ENCODE measurements at regions not wholly inside any gene's neighbourhood (a gene's known extent, or its start where the extent isn't known, plus 50 kb on each side); places are given as distances from the start of the nearest gene placed in this dataset.

- Histone ChIP-seq H3K27ac (ENCODE audit: extremely low read length, insufficient read depth, low read length) (no peak overlapping the region), H3K9me3 (ENCODE audit: low read length) (no peaks in the 10 kb centered on the region), H3K36me3 (replicated peaks in 1 of 2; ENCODE audit: control insufficient read depth in 1 of 2, insufficient read depth in 2 of 2, low read length in 2 of 2) (no peaks in the 10 kb centered on the region), H3K27me3 (ENCODE audit: control insufficient read depth in 1 of 2, insufficient read depth in 2 of 2, low read length in 2 of 2) (peaks cover 0 to 4% of the 10 kb centered on the region in 2 experiments; a peak in 1 of 5 replicates), H3K9ac (ENCODE audit: insufficient read depth, low read depth, low read length) (no peak overlapping the region), H3K4me1 (ENCODE audit: insufficient read depth, low read length) (peaks cover 77% of the 10 kb centered on the region), H2AFZ (ENCODE audit: low read length) (no peak overlapping the region), H3K4me3 (replicated peaks in 1 of 3; ENCODE audit: insufficient read depth in 1 of 3, low read depth in 2 of 3, low read length in 3 of 3) (no peak overlapping the region), H4K20me1 (ENCODE audit: insufficient read depth, low read length) (no peaks in the 10 kb centered on the region), H3K79me2 (ENCODE audit: insufficient read depth, low read length) (no peaks in the 10 kb centered on the region), H3K4me2 (ENCODE audit: low read depth, low read length) (no peak overlapping the region)
- CTCF ChIA-PET (ENCODE audit: low intra/inter-chr PET ratio, low total read pairs): interaction anchor here (0.6 to 1.6 kb wide), 7 partner anchors 50 to 130 kb away, joined by 3 to 14 read pairs (median 5); no protein-coding TSS in a partner anchor
- intact Hi-C loops (cut with micrococcal nuclease; ENCODE audit: unreplicated experiment): loop anchor here (1.0 to 5.0 kb wide), 3 partner anchors 52 to 183 kb away; partner anchors contain the start of gene AFAP1L1
- BruUV-seq (replicated peaks): no TSS peak
- peak; percentile 85 for FAIRE-seq
- ATAC-seq: peak; percentile 32
- in situ Hi-C loops (cut with HindIII; ENCODE audit: extremely low pct_ligation_motif_present, low pct_unique_long_range_greater_than_20kb): loop anchor here (5.0 to 10.0 kb wide), 2 partner anchors 50 to 112 kb away; no protein-coding TSS in a partner anchor
- 14% methylated on average over 7 of the region's 7 CpGs for WGBS (ENCODE audit: low lambda C conversion rate)
- no peak for DNase-seq (ENCODE audit: low spot score)
- POLR2A ChIA-PET: no interaction called here
- no peak for TF ChIP-seq ZNF354B (CRISPR knock-in tag; IDR thresholded peaks at IDR 0.05)
- no peak for TF ChIP-seq ZNF501 (CRISPR knock-in tag; IDR thresholded peaks at IDR 0.05)
- no peak for TF ChIP-seq ZNF282 (IDR thresholded peaks at IDR 0.05; ENCODE audit: partially characterized antibody)
- TF ChIP-seq MEIS1 (CRISPR knock-in tag; IDR thresholded peaks at IDR 0.05; ENCODE audit: borderline replicate concordance): no peak
- no peak for TF ChIP-seq ZFP36L2 (CRISPR knock-in tag; IDR thresholded peaks at IDR 0.05)
- TF ChIP-seq ZNF780A (CRISPR knock-in tag; IDR thresholded peaks at IDR 0.05): no peak
- 0 out of 2 replicates have a peak, but pooled peaks have one; percentile 21 for TF ChIP-seq MYC (CRISPR knock-in tag; IDR thresholded peaks at IDR 0.05; ENCODE audit: borderline replicate concordance)
- no peak for TF ChIP-seq ATF7 (IDR thresholded peaks at IDR 0.05)
- no peak for TF ChIP-seq ATF7 (CRISPR knock-in tag; IDR thresholded peaks at IDR 0.05)
- TF ChIP-seq TBX2 (CRISPR knock-in tag; IDR thresholded peaks at IDR 0.05; ENCODE audit: borderline replicate concordance): 0 out of 2 replicates have a peak, but pooled peaks have one; percentile 29
- no peak for TF ChIP-seq CEBPG (CRISPR knock-in tag; IDR thresholded peaks at IDR 0.05)
- no peak for TF ChIP-seq MBNL3 (CRISPR knock-in tag; conservative IDR thresholded peaks at IDR 0.05)
- peak; percentile 86 for TF ChIP-seq CTCF (CRISPR knock-in tag; IDR thresholded peaks at IDR 0.05)
- no peak for TF ChIP-seq ZMYM4 (CRISPR knock-in tag; IDR thresholded peaks at IDR 0.05)
- TF ChIP-seq ZNF337 (CRISPR knock-in tag; IDR thresholded peaks at IDR 0.05; ENCODE audit: borderline replicate concordance, low read depth): no peak
- no peak for TF ChIP-seq ZBTB38 (CRISPR knock-in tag; IDR thresholded peaks at IDR 0.05)
- peak; percentile 43; the same call in 1 of the 2 replicates for TF ChIP-seq THRA (CRISPR knock-in tag; IDR thresholded peaks at IDR 0.05; ENCODE audit: borderline replicate concordance)
- no peak for TF ChIP-seq ZNF296 (CRISPR knock-in tag; conservative IDR thresholded peaks at IDR 0.05)
- TF ChIP-seq TFDP1 (CRISPR knock-in tag; IDR thresholded peaks at IDR 0.05; ENCODE audit: borderline replicate concordance): no peak
- no peak for TF ChIP-seq MXD1 (CRISPR knock-in tag; IDR thresholded peaks at IDR 0.05)
- no peak for TF ChIP-seq PCBP2 (optimal IDR thresholded peaks at IDR 0.05; ENCODE audit: low read depth, low read length, poor library complexity, severe bottlenecking)
Measured at GRCh38 chr5:149434162-149435014, 55.3 kb upstream of the IL17B start.
